HFFc6 (cell line): ENCODE measurements at regions not wholly inside any gene's neighbourhood (a gene's known extent, or its start where the extent isn't known, plus 50 kb on each side); places are given as distances from the start of the nearest gene placed in this dataset.

ENCODE experiments used
- DNase-seq: peaks from one replicate; pipeline ENCODE4 v3.0.0-alpha.2; 2018
- H3K27ac Mint-ChIP-seq: 2 replicates; pipeline ENCODE4 v1.8.0; 2020; ENCODE audit warnings: mild to moderate bottlenecking, mixed read lengths
- H3K27me3 Mint-ChIP-seq: 2 replicates; pipeline ENCODE4 v1.8.0; 2021; ENCODE audit warnings: mild to moderate bottlenecking, moderate library complexity, mixed read lengths; ENCODE audit not compliant: insufficient read depth
- H3K36me3 Mint-ChIP-seq: 2 replicates; pipeline ENCODE4 v1.8.0; 2021; ENCODE audit warnings: low read depth, mixed read lengths
- H3K4me1 Mint-ChIP-seq: 2 replicates; pipeline ENCODE4 v1.8.0; 2020; ENCODE audit warnings: low read depth, mixed read lengths
- H3K4me3 Mint-ChIP-seq: 2 replicates; pipeline ENCODE4 v1.8.0; 2020; ENCODE audit warnings: mild to moderate bottlenecking, moderate library complexity, mixed read lengths
- H3K9me3 Mint-ChIP-seq: 2 replicates; pipeline ENCODE4 v1.8.0; 2020; ENCODE audit warnings: mild to moderate bottlenecking, mixed read lengths
- CTCF ChIP-seq: fragments of 200-600 bp; sonication (generic); IDR thresholded peaks from 2 replicates; pipeline ENCODE4 v1.5.0; 2021; ENCODE audit warnings: antibody characterized with exemption, mild to moderate bottlenecking

DNA sequence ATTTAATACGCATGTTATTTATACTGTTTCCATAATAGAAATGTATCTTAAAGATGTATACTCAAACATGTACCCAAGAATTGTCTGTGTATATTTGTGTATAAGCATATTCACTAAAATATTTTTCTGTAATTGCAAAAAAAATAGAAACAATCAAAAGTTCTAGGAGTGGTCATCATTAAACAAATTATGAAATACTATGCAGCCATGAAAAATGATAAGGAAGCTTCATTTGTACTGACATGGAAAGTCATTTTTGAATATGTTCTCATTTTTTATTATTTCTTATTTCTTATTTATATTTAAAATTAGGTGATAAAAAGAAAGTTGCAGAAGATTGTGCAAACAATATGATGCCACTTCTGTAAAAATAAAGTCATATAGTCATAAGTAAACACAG, 400.0 kb upstream of the AUTS2 start:
- no peak overlapping the region for H3K27ac Mint-ChIP-seq
- peaks cover 4% of the 10 kb centered on the region; the same call in 1 of the 2 replicates for H3K36me3 Mint-ChIP-seq
- no peak for TF ChIP-seq CTCF
- H3K4me3 Mint-ChIP-seq, result no peak overlapping the region
- H3K27me3 Mint-ChIP-seq, result no peaks in the 10 kb centered on the region; the same call in 1 of the 2 replicates
- DNase-seq, result no peak
- peaks cover 54% of the 10 kb centered on the region for H3K9me3 Mint-ChIP-seq
- H3K4me1 Mint-ChIP-seq, result no peaks in the 10 kb centered on the region

- Mint-ChIP-seq H3K27ac (no peak overlapping the region), H3K36me3 (peaks cover 4% of the 10 kb centered on the region; the same call in 1 of the 2 replicates), H3K4me3 (no peak overlapping the region), H3K27me3 (no peaks in the 10 kb centered on the region; the same call in 1 of the 2 replicates), H3K4me1 (no peaks in the 10 kb centered on the region), H3K9me3 (peaks cover 51% of the 10 kb centered on the region)
- DNase-seq, result no peak
- no peak for TF ChIP-seq CTCF
Observed at GRCh38 chr7:69199041-69199440, 399.2 kb upstream of the AUTS2 start.

DNA sequence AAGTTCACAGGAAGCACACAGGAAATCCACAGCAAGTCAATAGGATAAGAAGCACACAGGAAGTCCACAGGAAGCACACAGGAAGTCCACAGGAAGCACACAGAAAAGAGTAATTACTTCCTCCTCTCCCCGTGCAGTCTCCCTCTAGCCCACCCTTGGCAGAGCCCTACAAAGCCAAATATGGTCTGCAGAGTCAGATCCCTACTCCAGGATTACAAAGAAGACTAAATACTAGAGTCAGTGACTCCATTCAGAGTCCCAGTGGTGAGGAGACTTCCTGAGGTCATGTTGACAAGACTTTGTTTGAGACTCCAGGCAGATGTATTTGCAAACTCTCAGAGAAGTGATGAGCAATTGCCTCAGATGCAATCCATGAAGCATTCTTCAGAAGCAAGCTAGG, 398.6 kb upstream of the AUTS2 start:
- H3K4me1 Mint-ChIP-seq, result no peaks in the 10 kb centered on the region
- H3K9me3 Mint-ChIP-seq, result peaks cover 49% of the 10 kb centered on the region
- H3K27me3 Mint-ChIP-seq, result no peaks in the 10 kb centered on the region; the same call in 1 of the 2 replicates

GRCh38 chr7:69203871-69204270, 394.4 kb upstream of the AUTS2 start:
- H3K9me3 Mint-ChIP-seq, result peaks cover 70% of the 10 kb centered on the region
- H3K27ac Mint-ChIP-seq, result no peak overlapping the region
- H3K27me3 Mint-ChIP-seq, result no peaks in the 10 kb centered on the region; the same call in 1 of the 2 replicates
- no peak for TF ChIP-seq CTCF
- H3K4me3 Mint-ChIP-seq, result no peak overlapping the region
- no peaks in the 10 kb centered on the region for H3K4me1 Mint-ChIP-seq
- DNase-seq, result no peak
- peaks cover 8% of the 10 kb centered on the region; the same call in 1 of the 2 replicates for H3K36me3 Mint-ChIP-seq

More for the DNA sequence above, 398.6 kb upstream of the AUTS2 start:
- Mint-ChIP-seq H3K36me3 (peaks cover 4% of the 10 kb centered on the region; the same call in 1 of the 2 replicates), H3K4me3 (no peak overlapping the region), H3K27ac (no peak overlapping the region)
- no peak for DNase-seq
- no peak for TF ChIP-seq CTCF

DNA sequence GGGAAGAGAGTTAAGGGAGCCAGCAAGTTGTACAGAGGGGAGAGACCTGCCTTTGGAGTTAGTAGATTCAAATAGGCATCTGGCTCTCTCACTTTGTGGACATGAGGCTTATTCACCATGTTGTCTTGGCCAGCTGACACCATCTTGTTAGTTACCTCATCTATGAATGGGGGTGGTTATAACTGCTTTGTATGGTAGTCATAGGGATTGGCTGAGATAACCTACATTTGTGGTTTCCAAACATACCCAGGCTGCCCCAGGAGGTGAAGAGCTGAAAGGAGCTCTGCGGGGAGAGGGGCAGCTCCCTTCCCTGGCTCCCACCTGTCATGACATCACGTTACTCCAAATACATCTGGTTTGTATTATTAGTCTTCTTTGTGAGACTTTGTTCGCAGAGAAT, 393.3 kb upstream of the AUTS2 start:
- no peak for TF ChIP-seq CTCF
- no peak for DNase-seq

DNA sequence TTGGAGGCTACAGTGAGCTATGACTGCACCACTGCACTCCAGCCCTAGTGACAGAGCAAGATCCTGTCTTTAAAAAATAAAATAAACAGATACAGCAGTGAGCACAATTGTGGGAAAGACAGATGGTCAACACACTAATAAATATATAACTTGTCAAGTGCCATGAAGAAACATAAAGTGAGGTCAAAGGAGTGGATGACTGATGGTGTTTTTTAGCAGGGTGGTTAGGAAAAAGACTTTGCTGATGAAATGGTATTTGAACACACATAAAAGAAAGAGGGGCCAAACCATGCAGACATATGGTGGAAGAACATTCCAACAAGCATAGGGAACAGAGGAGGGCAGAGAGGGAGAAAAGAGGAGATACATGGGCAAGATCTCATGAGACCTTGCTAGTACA, 392.7 kb upstream of the AUTS2 start:
- no peak for TF ChIP-seq CTCF
- DNase-seq, result no peak
- Mint-ChIP-seq H3K36me3 (peaks cover 4% of the 10 kb centered on the region; the same call in 1 of the 2 replicates), H3K4me3 (no peak overlapping the region), H3K9me3 (peaks cover 65% of the 10 kb centered on the region), H3K27me3 (no peaks in the 10 kb centered on the region), H3K27ac (no peak overlapping the region), H3K4me1 (no peaks in the 10 kb centered on the region)

More for the DNA sequence above, 393.3 kb upstream of the AUTS2 start:
- Mint-ChIP-seq H3K9me3 (peaks cover 67% of the 10 kb centered on the region), H3K4me1 (no peaks in the 10 kb centered on the region), H3K27ac (no peak overlapping the region), H3K4me3 (no peak overlapping the region), H3K27me3 (no peaks in the 10 kb centered on the region), H3K36me3 (peaks cover 5% of the 10 kb centered on the region; the same call in 1 of the 2 replicates)
